ENCODE measurements at regions not wholly inside any gene's neighbourhood (a gene's known extent, or its start where the extent isn't known, plus 50 kb on each side); places are given as distances from the start of the nearest gene placed in this dataset.

DNA sequence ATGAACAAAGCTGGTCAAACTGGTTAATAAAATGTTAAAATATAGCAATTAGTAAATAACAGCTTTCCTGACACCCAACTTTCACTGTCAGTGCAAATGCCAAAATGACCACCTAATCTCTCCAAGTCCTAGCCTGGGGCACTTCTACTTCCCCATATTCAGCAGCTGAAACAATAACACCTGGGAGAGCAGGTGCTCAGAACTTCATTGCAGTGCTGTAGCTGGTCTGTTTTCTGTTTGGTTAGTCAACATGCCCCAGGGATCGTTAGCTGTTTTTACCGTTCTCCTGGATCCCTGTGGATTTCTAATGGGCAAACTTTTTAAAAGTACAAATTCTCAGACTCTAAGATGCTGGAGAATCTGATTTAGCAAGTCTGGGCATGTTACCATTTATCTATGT, 759.7 kb downstream of the GALC start:
- Histone ChIP-seq H3K9me3 (no peaks in the 10 kb centered on the region), H3K36me3 (no peaks in the 10 kb centered on the region), H3K4me3 (no peak overlapping the region), H3K4me1 (no peaks in the 10 kb centered on the region), H3K27ac (no peak overlapping the region), H3K27me3 (no peaks in the 10 kb centered on the region)
- DNase-seq (ENCODE audit: low spot score in 2 of 2), result no peak
- WGBS, 2 donors, result 46 to 64% methylated on average over 2 of the region's 2 CpGs
- TF ChIP-seq EP300 (IDR thresholded peaks at IDR 0.05) (no peak), POLR2A (IDR thresholded peaks at IDR 0.05) (no peak)
- TF ChIP-seq, protein P1, sequence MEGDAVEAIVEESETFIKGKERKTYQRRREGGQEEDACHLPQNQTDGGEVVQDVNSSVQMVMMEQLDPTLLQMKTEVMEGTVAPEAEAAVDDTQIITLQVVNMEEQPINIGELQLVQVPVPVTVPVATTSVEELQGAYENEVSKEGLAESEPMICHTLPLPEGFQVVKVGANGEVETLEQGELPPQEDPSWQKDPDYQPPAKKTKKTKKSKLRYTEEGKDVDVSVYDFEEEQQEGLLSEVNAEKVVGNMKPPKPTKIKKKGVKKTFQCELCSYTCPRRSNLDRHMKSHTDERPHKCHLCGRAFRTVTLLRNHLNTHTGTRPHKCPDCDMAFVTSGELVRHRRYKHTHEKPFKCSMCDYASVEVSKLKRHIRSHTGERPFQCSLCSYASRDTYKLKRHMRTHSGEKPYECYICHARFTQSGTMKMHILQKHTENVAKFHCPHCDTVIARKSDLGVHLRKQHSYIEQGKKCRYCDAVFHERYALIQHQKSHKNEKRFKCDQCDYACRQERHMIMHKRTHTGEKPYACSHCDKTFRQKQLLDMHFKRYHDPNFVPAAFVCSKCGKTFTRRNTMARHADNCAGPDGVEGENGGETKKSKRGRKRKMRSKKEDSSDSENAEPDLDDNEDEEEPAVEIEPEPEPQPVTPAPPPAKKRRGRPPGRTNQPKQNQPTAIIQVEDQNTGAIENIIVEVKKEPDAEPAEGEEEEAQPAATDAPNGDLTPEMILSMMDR (IDR thresholded peaks at IDR 0.05), result no peak

DNA sequence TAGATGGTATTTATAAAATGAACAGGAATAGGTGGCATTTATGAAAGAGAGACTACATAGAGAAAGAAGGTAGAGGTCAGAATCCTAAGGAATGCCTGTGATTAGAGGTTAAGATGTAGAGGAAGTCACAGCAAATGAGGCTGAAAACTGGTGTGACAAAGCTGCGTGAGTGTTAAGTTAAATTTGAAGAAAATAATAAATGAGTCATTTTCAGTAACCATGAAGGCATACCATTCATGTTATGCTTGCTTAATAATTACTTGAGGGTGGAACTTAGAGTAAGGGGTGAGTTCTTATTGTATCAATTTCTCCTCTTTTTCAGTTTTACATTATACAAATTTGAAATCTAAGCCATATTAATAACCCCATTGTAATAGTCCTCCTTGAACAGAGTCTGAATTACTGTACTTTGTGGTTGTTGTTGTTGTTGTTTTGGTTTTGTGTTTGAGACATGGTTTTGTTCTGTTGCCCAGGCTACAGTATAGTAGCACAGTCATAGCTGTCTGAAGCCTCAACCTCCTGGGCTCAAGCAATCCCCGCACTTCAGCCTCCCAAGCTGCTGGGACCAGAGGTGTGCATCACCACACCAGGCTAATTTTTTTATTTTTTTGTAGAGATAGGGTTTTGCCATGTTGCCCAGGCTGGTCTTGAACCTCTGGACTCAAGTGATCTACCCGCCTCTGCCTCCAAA, 761.5 kb downstream of the GALC start:
- DNase-seq (ENCODE audit: low spot score in 2 of 2), result no peak
- no peaks in the 10 kb centered on the region for H3K36me3 ChIP-seq
- H3K4me1 ChIP-seq, result no peaks in the 10 kb centered on the region
- no peaks in the 10 kb centered on the region for H3K27me3 ChIP-seq
- WGBS, 2 donors, result 73 to 90% methylated on average over 3 of the region's 3 CpGs
- TF ChIP-seq POLR2A (IDR thresholded peaks at IDR 0.05) (no peak), EP300 (IDR thresholded peaks at IDR 0.05) (no peak)
- TF ChIP-seq, protein P1 (IDR thresholded peaks at IDR 0.05), result no peak
- H3K9me3 ChIP-seq, result no peaks in the 10 kb centered on the region
- H3K27ac ChIP-seq, result no peak overlapping the region
- H3K4me3 ChIP-seq, result no peak overlapping the region

DNA sequence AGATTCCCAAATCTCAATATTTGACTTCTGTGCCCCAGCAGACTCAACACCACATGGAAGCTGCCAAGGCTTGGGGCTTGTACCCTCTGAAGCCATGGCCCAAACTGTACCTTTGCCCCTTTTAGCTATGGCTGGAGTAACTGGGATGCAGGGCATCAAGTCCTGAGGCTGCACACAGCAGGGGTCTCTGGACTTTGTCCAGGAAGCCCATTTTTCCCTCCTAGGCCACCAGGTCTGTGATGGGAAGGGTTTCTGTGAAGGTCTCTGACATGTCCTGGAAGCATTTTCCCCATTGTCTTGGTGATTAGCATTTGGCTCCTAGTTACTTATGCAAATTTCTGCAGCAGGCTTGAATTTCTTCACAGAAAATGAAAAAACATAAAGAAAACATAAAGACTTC, 762.3 kb downstream of the GALC start:
- no peak overlapping the region for H3K4me3 ChIP-seq
- no peak for DNase-seq (ENCODE audit: low spot score in 2 of 2)
- H3K27ac ChIP-seq, result no peak overlapping the region
- TF ChIP-seq, protein P1 (IDR thresholded peaks at IDR 0.05), result no peak
- no peak for TF ChIP-seq POLR2A (IDR thresholded peaks at IDR 0.05)
- TF ChIP-seq EP300 (IDR thresholded peaks at IDR 0.05), result no peak
- no peaks in the 10 kb centered on the region for H3K9me3 ChIP-seq
- H3K36me3 ChIP-seq, result no peaks in the 10 kb centered on the region
- H3K4me1 ChIP-seq, result no peaks in the 10 kb centered on the region
- no peaks in the 10 kb centered on the region for H3K27me3 ChIP-seq

DNA sequence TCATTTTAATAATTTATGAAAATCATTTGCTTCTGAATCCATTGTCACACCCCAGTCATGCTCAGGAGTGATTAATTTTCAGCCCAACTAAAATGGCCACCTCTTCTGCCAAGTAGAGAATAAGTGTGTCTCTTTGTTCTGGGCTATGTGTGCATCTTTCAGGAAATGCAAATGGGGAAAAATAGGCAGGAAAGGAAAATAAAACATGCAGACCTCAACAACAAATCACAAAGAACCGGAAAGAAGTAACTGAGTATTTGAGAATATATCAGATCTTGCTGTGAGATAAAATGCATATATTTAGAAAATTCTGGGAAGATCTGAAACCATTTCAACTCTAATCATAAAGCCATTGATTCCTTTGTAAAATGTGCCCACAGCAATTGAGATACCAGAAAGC, 763.9 kb downstream of the GALC start:
- Histone ChIP-seq H3K27ac (no peak overlapping the region), H3K4me1 (no peaks in the 10 kb centered on the region), H3K27me3 (no peaks in the 10 kb centered on the region), H3K36me3 (no peaks in the 10 kb centered on the region), H3K4me3 (no peak overlapping the region), H3K9me3 (no peaks in the 10 kb centered on the region)
- DNase-seq (ENCODE audit: low spot score in 2 of 2), result no peak
- WGBS, 2 donors, result 64 to 72% methylated on average over 1 of the region's 1 CpG
- TF ChIP-seq, protein P1 (IDR thresholded peaks at IDR 0.05), result no peak

DNA sequence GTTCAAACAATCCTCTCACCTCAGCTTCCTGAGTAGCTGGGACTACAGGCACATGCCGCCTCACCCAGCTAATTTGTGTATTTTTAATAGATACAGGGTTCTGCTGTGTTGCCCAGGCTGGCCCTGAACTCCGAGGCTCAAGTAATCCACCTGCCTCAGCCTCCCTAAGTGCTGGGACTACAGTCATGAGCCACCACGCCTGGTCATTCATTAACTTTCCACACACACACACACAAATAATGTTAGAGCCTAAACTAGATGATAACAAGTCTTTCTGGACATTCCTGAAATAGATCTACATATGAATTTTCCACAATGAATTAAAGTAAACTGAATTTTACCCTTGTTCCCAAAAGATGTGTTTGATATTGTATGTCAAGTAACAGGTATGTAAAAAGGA, 776.0 kb downstream of the GALC start:
- Histone ChIP-seq H3K4me3 (no peak overlapping the region), H3K27me3 (no peaks in the 10 kb centered on the region), H3K27ac (no peak overlapping the region), H3K9me3 (peaks cover 0 to 4% (median 0%) of the 10 kb centered on the region in 4 donors), H3K4me1 (no peaks in the 10 kb centered on the region), H3K36me3 (no peaks in the 10 kb centered on the region)
- no peak for TF ChIP-seq POLR2A (IDR thresholded peaks at IDR 0.05)
- no peak for TF ChIP-seq EP300 (IDR thresholded peaks at IDR 0.05)
- TF ChIP-seq, protein P1 (IDR thresholded peaks at IDR 0.05), result no peak
- WGBS, 2 donors, result 91 to 92% methylated on average over 3 of the region's 3 CpGs
- DNase-seq (ENCODE audit: low spot score in 2 of 2), result no peak
